Keratinocyte (primary cell): ENCODE measurements at regions not wholly inside any gene's neighbourhood (a gene's known extent, or its start where the extent isn't known, plus 50 kb on each side); places are given as distances from the start of the nearest gene placed in this dataset.

ENCODE experiments used
- DNase-seq: peaks from one replicate; pipeline ENCODE4 v3.0.0-alpha.2; 2011; ENCODE audit warnings: low read depth, missing footprints, low spot score
- FAIRE-seq: peaks from 2 replicates; lab custom pipeline; 2011; peaks lifted over from hg19 to GRCh38; lab: Jason Lieb, UNC
- H2AFZ ChIP-seq: 2 replicates; pipeline ENCODE4 v1.6.0; 2012; ENCODE audit warnings: low read length, control low read depth, inconsistent platforms; ENCODE audit not compliant: control insufficient read depth
- H3K27ac ChIP-seq: 2 replicates; pipeline ENCODE4 v1.5.1; 2011; ENCODE audit warnings: low read length; ENCODE audit not compliant: control insufficient read depth, insufficient read depth
- H3K27me3 ChIP-seq: 3 replicates; pipeline ENCODE4 v1.6.0; 2011; ENCODE audit warnings: low read length; ENCODE audit not compliant: control insufficient read depth, insufficient read depth; ENCODE audit errors: extremely low read depth
- H3K36me3 ChIP-seq, 2 experiments: 2 replicates in 1 of 2; 3 replicates in 1 of 2; pipeline ENCODE4 v1.5.1; 2011; ENCODE audit warnings: low read length in 2 of 2, mild to moderate bottlenecking in 1 of 2; ENCODE audit not compliant: control insufficient read depth in 2 of 2, insufficient read depth in 2 of 2; ENCODE audit errors: extremely low read depth in 1 of 2
- H3K4me1 ChIP-seq: 3 replicates; pipeline ENCODE4 v1.5.1; 2011; ENCODE audit warnings: low read length; ENCODE audit not compliant: control insufficient read depth, insufficient read depth; ENCODE audit errors: extremely low read depth
- H3K4me2 ChIP-seq: 3 replicates; pipeline ENCODE4 v1.6.0; 2011; ENCODE audit warnings: low read depth, low read length; ENCODE audit not compliant: control insufficient read depth, insufficient read depth; ENCODE audit errors: extremely low read depth
- H3K4me3 ChIP-seq, 3 experiments: fragments of 200-600 bp in 1 of 3; sonication (generic) in 1 of 3; 2 replicates in 2 of 3; 3 replicates in 1 of 3; pipeline ENCODE4 v1.5.1; 2011 to 2016; ENCODE audit warnings: low read length in 3 of 3, mild to moderate bottlenecking in 3 of 3, control low read depth in 2 of 3, inconsistent platforms in 1 of 3, low read depth in 1 of 3, mixed read lengths in 1 of 3, mixed run types in 1 of 3, moderate library complexity in 1 of 3; ENCODE audit not compliant: control insufficient read depth in 2 of 3, insufficient read depth in 2 of 3; ENCODE audit errors: extremely low read depth in 1 of 3
- H3K79me2 ChIP-seq: 2 replicates; pipeline ENCODE4 v1.6.0; 2012; ENCODE audit warnings: low read length; ENCODE audit not compliant: control insufficient read depth, insufficient read depth
- H3K9ac ChIP-seq: 3 replicates; pipeline ENCODE4 v1.6.0; 2011; ENCODE audit warnings: low read length; ENCODE audit not compliant: control insufficient read depth, insufficient read depth; ENCODE audit errors: extremely low read depth
- H3K9me1 ChIP-seq: 3 replicates; pipeline ENCODE4 v1.6.0; 2011; ENCODE audit warnings: low read length; ENCODE audit not compliant: control insufficient read depth, insufficient read depth; ENCODE audit errors: extremely low read depth
- H3K9me3 ChIP-seq: 2 replicates; pipeline ENCODE4 v1.5.1; 2012; ENCODE audit warnings: low read depth, low read length; ENCODE audit not compliant: control insufficient read depth
- H4K20me1 ChIP-seq: 3 replicates; pipeline ENCODE4 v1.6.0; 2011; ENCODE audit warnings: low read length; ENCODE audit not compliant: control insufficient read depth, insufficient read depth; ENCODE audit errors: extremely low read depth
- CTCF ChIP-seq, 3 experiments: IDR thresholded peaks in 1 of 3; conservative IDR thresholded peaks in 1 of 3; optimal IDR thresholded peaks in 1 of 3; 2 replicates in 2 of 3; 3 replicates in 1 of 3; pipeline versions ENCODE3 to v1.5.1; 2011; ENCODE audit warnings: low read length in 3 of 3, mild to moderate bottlenecking in 3 of 3, moderate library complexity in 2 of 3, control low read depth in 1 of 3, inconsistent platforms in 1 of 3; ENCODE audit not compliant: insufficient read depth in 2 of 3; ENCODE audit errors: extremely low read depth in 1 of 3
- EZH2 ChIP-seq: IDR thresholded peaks from one replicate; pipeline ENCODE4 v1.6.1; 2012; ENCODE audit warnings: inconsistent platforms, mild to moderate bottlenecking, low read length, moderate library complexity
- dilution Hi-C: fragments of 300-500 bp; cut with MboI; formaldehyde crosslinking; loops from one replicate; pipeline ENCODE4 v1.7.0; 2020; ENCODE audit warnings: low sequenced_read_pairs; ENCODE audit not compliant: extremely low pct_ligation_motif_present

- Histone ChIP-seq H3K79me2 (no peaks in the 10 kb centered on the region), H3K9me1 (no peaks in the 10 kb centered on the region), H3K36me3 (no peaks in the 10 kb centered on the region), H4K20me1 (no peaks in the 10 kb centered on the region), H3K9ac (no peak overlapping the region), H3K27ac (no peak overlapping the region), H3K4me2 (no peak overlapping the region), H2AFZ (no peak overlapping the region), H3K4me3 (no peak overlapping the region), H3K27me3 (no peaks in the 10 kb centered on the region), H3K9me3 (peaks cover 13% of the 10 kb centered on the region), H3K4me1 (no peaks in the 10 kb centered on the region)
- no peak for TF ChIP-seq CTCF (optimal IDR thresholded peaks at IDR 0.05 in 1 of 3, IDR thresholded peaks at IDR 0.05 in 1 of 3, conservative IDR thresholded peaks at IDR 0.05 in 1 of 3; ENCODE audit: extremely low read depth in 1 of 3, insufficient read depth in 2 of 3, low read length in 3 of 3)
- TF ChIP-seq EZH2, result no peak
- dilution Hi-C loops, result no loop called here
- FAIRE-seq, result no peak
- no peak for DNase-seq
These were observed 54.9 kb upstream of the DIO3 start for GRCh38 chr14:101506211-101506925.

GRCh38 chr14:101506926-101507835 is 54.1 kb upstream of the DIO3 start:
- dilution Hi-C loops, result no loop called here
- no peaks in the 10 kb centered on the region for H3K4me1 ChIP-seq
- no peaks in the 10 kb centered on the region for H3K79me2 ChIP-seq
- H3K27me3 ChIP-seq, result no peaks in the 10 kb centered on the region
- no peak for FAIRE-seq
- H3K27ac ChIP-seq, result no peak overlapping the region
- H3K36me3 ChIP-seq, result no peaks in the 10 kb centered on the region
- no peak overlapping the region for H3K4me3 ChIP-seq
- no peaks in the 10 kb centered on the region for H4K20me1 ChIP-seq
- TF ChIP-seq EZH2 (no peak), CTCF (optimal IDR thresholded peaks at IDR 0.05 in 1 of 3, IDR thresholded peaks at IDR 0.05 in 1 of 3, conservative IDR thresholded peaks at IDR 0.05 in 1 of 3; ENCODE audit: extremely low read depth in 1 of 3, insufficient read depth in 2 of 3, low read length in 3 of 3) (no peak)
- peaks cover 13% of the 10 kb centered on the region for H3K9me3 ChIP-seq
- no peak overlapping the region for H3K4me2 ChIP-seq
- H3K9ac ChIP-seq, result no peak overlapping the region
- no peak for DNase-seq
- H3K9me1 ChIP-seq, result no peaks in the 10 kb centered on the region
- no peak overlapping the region for H2AFZ ChIP-seq
